ENCODE measurements at regions not wholly inside any gene's neighbourhood (a gene's known extent, or its start where the extent isn't known, plus 50 kb on each side); places are given as distances from the start of the nearest gene placed in this dataset.

GRCh38 chr21:35854281-35854680, 206.0 kb downstream of the SETD4 start:
- TF ChIP-seq OSR1 (CRISPR knock-in tag; IDR thresholded peaks at IDR 0.05) (no peak), ZFP3 (CRISPR knock-in tag; IDR thresholded peaks at IDR 0.05) (no peak), ARNTL (CRISPR knock-in tag; IDR thresholded peaks at IDR 0.05; ENCODE audit: borderline replicate concordance, low read depth) (no peak), TCF4 (CRISPR knock-in tag; IDR thresholded peaks at IDR 0.05; ENCODE audit: borderline replicate concordance) (no peak), GLIS3 (CRISPR knock-in tag; IDR thresholded peaks at IDR 0.05) (no peak), ZNF8 (CRISPR knock-in tag; IDR thresholded peaks at IDR 0.05) (no peak), ZFP30 (CRISPR knock-in tag; IDR thresholded peaks at IDR 0.05) (no peak), CSDC2 (CRISPR knock-in tag; IDR thresholded peaks at IDR 0.05) (no peak), TSHZ2 (CRISPR knock-in tag; IDR thresholded peaks at IDR 0.05) (no peak), RARB (CRISPR knock-in tag; IDR thresholded peaks at IDR 0.05) (no peak), ESRRG (CRISPR knock-in tag; IDR thresholded peaks at IDR 0.05) (no peak), PPARA (CRISPR knock-in tag; IDR thresholded peaks at IDR 0.05; ENCODE audit: borderline replicate concordance) (no peak)

Data from SK-N-SH treated with all-trans-retinoic acid at 6 μM for 48 hours (cell line).